Mesothelial cell of epicardium (in vitro differentiated cells): ENCODE measurements at regions not wholly inside any gene's neighbourhood (a gene's known extent, or its start where the extent isn't known, plus 50 kb on each side); places are given as distances from the start of the nearest gene placed in this dataset.

ENCODE experiments used
- DNase-seq, 2 experiments: peaks; one replicate each; pipeline ENCODE4 v3.0.0; 2021; ENCODE audit warnings: low spot score in 2 of 2; ENCODE audit not compliant: unreplicated experiment in 2 of 2
- H3K27ac Mint-ChIP-seq: 2 replicates; pipeline ENCODE4 v1.8.0; 2021; ENCODE audit warnings: mixed read lengths
- H3K27me3 Mint-ChIP-seq: 2 replicates; pipeline ENCODE4 v1.8.0; 2021; ENCODE audit warnings: low read depth, mixed read lengths
- H3K36me3 Mint-ChIP-seq: 2 replicates; pipeline ENCODE4 v1.8.0; 2021; ENCODE audit warnings: mixed read lengths
- H3K4me1 Mint-ChIP-seq: 2 replicates; pipeline ENCODE4 v1.8.0; 2021; ENCODE audit warnings: mixed read lengths
- H3K4me3 Mint-ChIP-seq: 2 replicates; pipeline ENCODE4 v1.8.0; 2021; ENCODE audit warnings: mild to moderate bottlenecking, moderate library complexity, mixed read lengths
- H3K9me3 Mint-ChIP-seq: 2 replicates; pipeline ENCODE4 v1.8.0; 2021; ENCODE audit warnings: mixed read lengths
- TF ChIP-seq, protein P1 (sequence below): fragments of 200-600 bp; sonication (generic); IDR thresholded peaks from one replicate; pipeline ENCODE4 v1.5.0; 2021; ENCODE audit warnings: antibody characterized with exemption; ENCODE audit not compliant: unreplicated experiment

- no peaks in the 10 kb centered on the region for H3K4me1 Mint-ChIP-seq
- no peak overlapping the region for H3K27ac Mint-ChIP-seq
- H3K36me3 Mint-ChIP-seq = no peaks in the 10 kb centered on the region
- peaks cover 5% of the 10 kb centered on the region for H3K27me3 Mint-ChIP-seq
- no peak overlapping the region for H3K4me3 Mint-ChIP-seq
- TF ChIP-seq, protein P1, sequence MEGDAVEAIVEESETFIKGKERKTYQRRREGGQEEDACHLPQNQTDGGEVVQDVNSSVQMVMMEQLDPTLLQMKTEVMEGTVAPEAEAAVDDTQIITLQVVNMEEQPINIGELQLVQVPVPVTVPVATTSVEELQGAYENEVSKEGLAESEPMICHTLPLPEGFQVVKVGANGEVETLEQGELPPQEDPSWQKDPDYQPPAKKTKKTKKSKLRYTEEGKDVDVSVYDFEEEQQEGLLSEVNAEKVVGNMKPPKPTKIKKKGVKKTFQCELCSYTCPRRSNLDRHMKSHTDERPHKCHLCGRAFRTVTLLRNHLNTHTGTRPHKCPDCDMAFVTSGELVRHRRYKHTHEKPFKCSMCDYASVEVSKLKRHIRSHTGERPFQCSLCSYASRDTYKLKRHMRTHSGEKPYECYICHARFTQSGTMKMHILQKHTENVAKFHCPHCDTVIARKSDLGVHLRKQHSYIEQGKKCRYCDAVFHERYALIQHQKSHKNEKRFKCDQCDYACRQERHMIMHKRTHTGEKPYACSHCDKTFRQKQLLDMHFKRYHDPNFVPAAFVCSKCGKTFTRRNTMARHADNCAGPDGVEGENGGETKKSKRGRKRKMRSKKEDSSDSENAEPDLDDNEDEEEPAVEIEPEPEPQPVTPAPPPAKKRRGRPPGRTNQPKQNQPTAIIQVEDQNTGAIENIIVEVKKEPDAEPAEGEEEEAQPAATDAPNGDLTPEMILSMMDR = no peak
- DNase-seq = no peak
- H3K9me3 Mint-ChIP-seq = no peaks in the 10 kb centered on the region
Measured at GRCh38 chr9:107587191-107587963, 97.8 kb upstream of the KLF4 start.

DNA sequence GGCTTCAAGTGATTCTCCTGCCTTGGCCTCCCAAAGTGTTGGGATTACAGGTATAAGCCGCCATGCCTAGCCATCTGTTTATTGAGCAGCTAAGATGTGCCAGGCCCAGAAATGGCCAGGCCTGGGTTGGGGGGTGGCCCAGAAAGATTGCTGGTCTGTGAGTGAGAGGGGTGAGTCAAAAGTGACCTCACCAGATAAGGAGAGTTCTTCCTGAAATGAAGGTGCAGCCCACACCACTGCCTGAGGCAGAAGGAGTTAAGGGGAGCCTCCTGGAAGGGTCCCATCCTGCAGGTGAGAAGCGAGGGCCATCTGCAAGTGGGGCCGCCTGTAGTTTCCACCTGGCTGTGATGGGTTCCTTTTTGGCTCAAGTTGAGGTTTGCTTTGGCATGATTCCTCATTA, 96.9 kb upstream of the KLF4 start:
- no peak overlapping the region for H3K27ac Mint-ChIP-seq
- H3K27me3 Mint-ChIP-seq = peaks cover 3% of the 10 kb centered on the region
- no peaks in the 10 kb centered on the region for H3K36me3 Mint-ChIP-seq
- no peaks in the 10 kb centered on the region for H3K9me3 Mint-ChIP-seq
- no peaks in the 10 kb centered on the region for H3K4me1 Mint-ChIP-seq
- TF ChIP-seq, protein P1 = no peak
- H3K4me3 Mint-ChIP-seq = no peak overlapping the region
- no peak for DNase-seq

GRCh38 chr9:107585465-107585864, 95.9 kb upstream of the KLF4 start:
- no peaks in the 10 kb centered on the region for H3K36me3 Mint-ChIP-seq
- no peak overlapping the region for H3K27ac Mint-ChIP-seq
- H3K9me3 Mint-ChIP-seq = no peaks in the 10 kb centered on the region
- H3K27me3 Mint-ChIP-seq = peaks cover 3% of the 10 kb centered on the region
- no peak overlapping the region for H3K4me3 Mint-ChIP-seq
- no peaks in the 10 kb centered on the region for H3K4me1 Mint-ChIP-seq
- TF ChIP-seq, protein P1 = no peak
- DNase-seq = no peak

DNA sequence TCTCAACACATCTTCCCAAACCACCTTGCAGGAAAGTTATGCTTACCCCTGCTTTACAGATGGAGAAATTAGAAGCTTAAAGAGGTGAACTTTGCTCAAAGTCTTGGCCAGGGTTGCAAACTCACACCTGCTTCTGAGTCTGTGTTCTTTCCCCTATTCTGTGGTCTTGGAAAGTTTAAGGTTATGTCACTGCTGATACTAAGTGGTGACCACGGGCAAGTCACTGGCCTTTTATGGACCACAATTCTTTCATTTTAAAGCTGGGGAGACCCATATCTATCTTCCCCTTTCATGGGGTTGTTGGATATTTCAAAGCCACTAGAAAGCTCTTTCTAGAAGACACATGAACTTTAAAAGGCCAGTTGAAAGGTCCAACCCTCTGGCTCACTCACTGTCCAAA, 95.4 kb upstream of the KLF4 start:
- TF ChIP-seq, protein P1 = no peak

GRCh38 chr9:107584186-107584585, 94.6 kb upstream of the KLF4 start:
- Mint-ChIP-seq H3K4me1 (no peaks in the 10 kb centered on the region), H3K27me3 (peaks cover 3% of the 10 kb centered on the region), H3K27ac (no peak overlapping the region), H3K4me3 (no peak overlapping the region), H3K36me3 (no peaks in the 10 kb centered on the region), H3K9me3 (no peaks in the 10 kb centered on the region)
- TF ChIP-seq, protein P1 = no peak
- no peak for DNase-seq

More for the DNA sequence above, 95.4 kb upstream of the KLF4 start:
- no peak overlapping the region for H3K27ac Mint-ChIP-seq
- H3K27me3 Mint-ChIP-seq = peaks cover 3% of the 10 kb centered on the region
- H3K4me1 Mint-ChIP-seq = no peaks in the 10 kb centered on the region
- H3K9me3 Mint-ChIP-seq = no peaks in the 10 kb centered on the region
- H3K4me3 Mint-ChIP-seq = no peak overlapping the region
- no peaks in the 10 kb centered on the region for H3K36me3 Mint-ChIP-seq
- no peak for DNase-seq
